OCI-LY3 (cell line): ENCODE measurements at regions not wholly inside any gene's neighbourhood (a gene's known extent, or its start where the extent isn't known, plus 50 kb on each side); places are given as distances from the start of the nearest gene placed in this dataset.

Experiments
- H2AFZ ChIP-seq: fragments of 200-600, 300-600 bp; shearing (Covaris generic); 2 replicates; pipeline ENCODE4 v1.6.0; 2014; ENCODE audit warnings: antibody characterized with exemption, low read depth, low read length
- H3K27ac ChIP-seq: fragments of 200-600, 300-600 bp; sonication (generic); 2 replicates; pipeline ENCODE4 v1.5.1; 2014; ENCODE audit warnings: mild to moderate bottlenecking, low read length, moderate library complexity, mixed read lengths
- H3K27me3 ChIP-seq: fragments of 200-600, 300-600 bp; sonication (generic); 2 replicates; pipeline ENCODE4 v1.6.1; 2014; ENCODE audit warnings: low read depth, low read length, mixed read lengths
- H3K36me3 ChIP-seq: fragments of 200-600, 300-600 bp; sonication (generic); replicated peaks from 2 replicates; pipeline ENCODE3; 2014; ENCODE audit warnings: low read depth, low read length, mixed read lengths
- H3K4me1 ChIP-seq: fragments of 300-600, 200-600 bp; sonication (generic); 2 replicates; pipeline ENCODE4 v1.6.1; 2014; ENCODE audit warnings: low read length, mixed read lengths
- H3K4me2 ChIP-seq: fragments of 200-600, 300-600 bp; sonication (generic); 2 replicates; pipeline ENCODE4 v1.6.1; 2014; ENCODE audit warnings: low read length, mixed read lengths
- H3K4me3 ChIP-seq: fragments of 300-600, 200-600 bp; sonication (generic); 2 replicates; pipeline ENCODE4 v1.5.1; 2014; ENCODE audit warnings: antibody characterized with exemption, mild to moderate bottlenecking, low read length, moderate library complexity
- H3K79me2 ChIP-seq: fragments of 300-600, 200-600 bp; shearing (Covaris generic); 2 replicates; pipeline ENCODE4 v1.6.1; 2014; ENCODE audit warnings: mild to moderate bottlenecking, low read length, mixed read lengths
- H3K9ac ChIP-seq: fragments of 300-600, 200-600 bp; shearing (Covaris generic); 2 replicates; pipeline ENCODE4 v1.6.0; 2014; ENCODE audit warnings: mild to moderate bottlenecking, low read length, moderate library complexity
- H3K9me3 ChIP-seq: fragments of 200-600, 300-600 bp; shearing (Covaris generic); 2 replicates; pipeline ENCODE4 v1.6.1; 2014; ENCODE audit warnings: low read length, mixed read lengths; ENCODE audit not compliant: insufficient read depth
- H4K20me1 ChIP-seq: fragments of 200-600, 300-600 bp; sonication (generic); 2 replicates; pipeline ENCODE4 v1.6.1; 2016; ENCODE audit warnings: low read length, mixed read lengths; ENCODE audit not compliant: insufficient read depth
- CTCF ChIP-seq: fragments of 200-600, 300-600 bp; sonication (generic); IDR thresholded peaks from 2 replicates; pipeline ENCODE4 v1.5.1; 2014; ENCODE audit warnings: antibody characterized with exemption, low read length, low read depth
- EZH2phosphoT487 ChIP-seq: fragments of 200-600 bp; shearing (Covaris generic); IDR thresholded peaks from 2 replicates; pipeline ENCODE4 v1.6.1; 2018; ENCODE audit warnings: antibody characterized with exemption, mixed run types, low read depth

- H3K4me1 ChIP-seq = no peaks in the 10 kb centered on the region
- TF ChIP-seq CTCF = no peak
- no peak for TF ChIP-seq EZH2phosphoT487
- peaks cover 18% of the 10 kb centered on the region for H3K27me3 ChIP-seq
- no peaks in the 10 kb centered on the region for H4K20me1 ChIP-seq
- no peak overlapping the region for H3K4me2 ChIP-seq
- H3K79me2 ChIP-seq = no peaks in the 10 kb centered on the region
- no peak overlapping the region for H2AFZ ChIP-seq
- H3K9me3 ChIP-seq = no peaks in the 10 kb centered on the region
- H3K36me3 ChIP-seq = no peaks in the 10 kb centered on the region
- H3K9ac ChIP-seq = no peak overlapping the region
- no peak overlapping the region for H3K27ac ChIP-seq
- H3K4me3 ChIP-seq = no peak overlapping the region
Observed at GRCh38 chr16:82248012-82248656, 78.1 kb upstream of the MPHOSPH6 start.

GRCh38 chr16:82242201-82242600 is 72.2 kb upstream of the MPHOSPH6 start:
- Histone ChIP-seq H3K36me3 (no peaks in the 10 kb centered on the region), H3K4me1 (no peaks in the 10 kb centered on the region), H3K27ac (no peak overlapping the region), H3K4me2 (no peak overlapping the region), H3K9me3 (no peaks in the 10 kb centered on the region), H4K20me1 (no peaks in the 10 kb centered on the region), H3K9ac (no peak overlapping the region), H2AFZ (no peak overlapping the region), H3K27me3 (peaks cover 36% of the 10 kb centered on the region), H3K79me2 (no peaks in the 10 kb centered on the region), H3K4me3 (no peak overlapping the region)
- no peak for TF ChIP-seq CTCF
- TF ChIP-seq EZH2phosphoT487 = no peak

GRCh38 chr16:82241469-82242052 is 71.5 kb upstream of the MPHOSPH6 start:
- H3K36me3 ChIP-seq = no peaks in the 10 kb centered on the region
- TF ChIP-seq EZH2phosphoT487 = no peak
- no peak overlapping the region for H2AFZ ChIP-seq
- peaks cover 35% of the 10 kb centered on the region for H3K27me3 ChIP-seq
- H3K4me2 ChIP-seq = no peak overlapping the region
- H3K27ac ChIP-seq = no peak overlapping the region
- H3K79me2 ChIP-seq = no peaks in the 10 kb centered on the region
- H4K20me1 ChIP-seq = no peaks in the 10 kb centered on the region
- no peaks in the 10 kb centered on the region for H3K9me3 ChIP-seq
- H3K4me1 ChIP-seq = peaks cover 5% of the 10 kb centered on the region; the same call in 1 of the 2 replicates
- H3K9ac ChIP-seq = no peak overlapping the region
- H3K4me3 ChIP-seq = no peak overlapping the region

- H3K79me2 ChIP-seq = no peaks in the 10 kb centered on the region
- no peaks in the 10 kb centered on the region for H3K9me3 ChIP-seq
- H3K36me3 ChIP-seq = no peaks in the 10 kb centered on the region
- H3K4me3 ChIP-seq = no peak overlapping the region
- TF ChIP-seq CTCF (no peak), EZH2phosphoT487 (no peak)
- no peak overlapping the region for H3K4me2 ChIP-seq
- H3K27me3 ChIP-seq = peaks cover 39% of the 10 kb centered on the region
- H3K9ac ChIP-seq = no peak overlapping the region
- H2AFZ ChIP-seq = no peak overlapping the region
- no peaks in the 10 kb centered on the region for H4K20me1 ChIP-seq
- no peak overlapping the region for H3K27ac ChIP-seq
- peaks cover 9% of the 10 kb centered on the region; the same call in 1 of the 2 replicates for H3K4me1 ChIP-seq
Observed at GRCh38 chr16:82240111-82240510, 70.1 kb upstream of the MPHOSPH6 start.
